Lung (tissue), 11 donors: ENCODE measurements at regions not wholly inside any gene's neighbourhood (a gene's known extent, or its start where the extent isn't known, plus 50 kb on each side); places are given as distances from the start of the nearest gene placed in this dataset.

Source experiments
- ATAC-seq: fragments of 200-7000 bp; cut with Tn5 transposase; one replicate; pipeline ENCODE4 v1.9.1; 2020; ENCODE audit warnings: moderate number of reproducible peaks; ENCODE audit not compliant: insufficient read depth, low FRiP score
- DNase-seq, 3 donors: peaks; one replicate each; pipeline ENCODE4 v3.0.0-alpha.2; 2013 to 2017
- H3K27ac ChIP-seq, 2 donors: one replicate each; pipeline ENCODE4 v1.5.1; 2013; ENCODE audit warnings: mild to moderate bottlenecking in 2 of 2, moderate library complexity in 2 of 2, control low read depth in 1 of 2, inconsistent platforms in 1 of 2, low read depth in 1 of 2, low read length in 1 of 2
- H3K27me3 ChIP-seq, 3 donors: one replicate each; pipeline ENCODE4 v1.5.1; 2013; ENCODE audit warnings: low read length in 2 of 3; ENCODE audit not compliant: control insufficient read depth in 3 of 3, insufficient read depth in 3 of 3
- H3K36me3 ChIP-seq, 4 donors: one replicate each; pipeline ENCODE4 v1.5.1; 2013; ENCODE audit warnings: low read length in 4 of 4, mild to moderate bottlenecking in 1 of 4, moderate library complexity in 1 of 4; ENCODE audit not compliant: control insufficient read depth in 4 of 4, insufficient read depth in 4 of 4
- H3K4me1 ChIP-seq, 5 donors: one replicate each; pipeline ENCODE4 v1.5.1; 2013; ENCODE audit warnings: low read length in 5 of 5, mild to moderate bottlenecking in 2 of 5, moderate library complexity in 1 of 5; ENCODE audit not compliant: control insufficient read depth in 5 of 5, insufficient read depth in 5 of 5
- H3K4me3 ChIP-seq: one replicate; pipeline ENCODE4 v1.5.1; 2013; ENCODE audit warnings: mild to moderate bottlenecking, control low read depth, moderate library complexity
- H3K9ac ChIP-seq, 2 donors: one replicate each; pipeline ENCODE4 v1.5.1; 2013; ENCODE audit warnings: low read length in 2 of 2, control low read depth in 1 of 2; ENCODE audit not compliant: insufficient read depth in 1 of 2
- H3K9me3 ChIP-seq, 4 donors: one replicate each; pipeline ENCODE4 v1.5.1; 2013; ENCODE audit warnings: low read length in 3 of 4, mild to moderate bottlenecking in 1 of 4, moderate library complexity in 1 of 4; ENCODE audit not compliant: control insufficient read depth in 4 of 4, insufficient read depth in 3 of 4
- WGBS, 2 donors: extraction: QIAGEN DNeasy Blood & Tissue Kit; methylation state at CpG; one replicate each; pipeline ENCODE4 v1.1.7; 2013; 5-methylcytosine and 5-hydroxymethylcytosine counted together
- TF ChIP-seq, protein P1 (sequence below): IDR thresholded peaks from 2 replicates; pipeline ENCODE4 v1.5.1; 2012; ENCODE audit warnings: mild to moderate bottlenecking; ENCODE audit errors: control extremely low read depth, extremely low read depth
- donor health status: control.
- donor health status: control.
- donor health status: Bipolar disorder and iron deficiency.
- donor health status: healthy.
- donor health status: DM: yes; HTN: yes; CAD: no.

- no peak overlapping the region for H3K4me3 ChIP-seq
- no peaks in the 10 kb centered on the region for H3K36me3 ChIP-seq
- no peaks in the 10 kb centered on the region for H3K9me3 ChIP-seq
- TF ChIP-seq, protein P1, sequence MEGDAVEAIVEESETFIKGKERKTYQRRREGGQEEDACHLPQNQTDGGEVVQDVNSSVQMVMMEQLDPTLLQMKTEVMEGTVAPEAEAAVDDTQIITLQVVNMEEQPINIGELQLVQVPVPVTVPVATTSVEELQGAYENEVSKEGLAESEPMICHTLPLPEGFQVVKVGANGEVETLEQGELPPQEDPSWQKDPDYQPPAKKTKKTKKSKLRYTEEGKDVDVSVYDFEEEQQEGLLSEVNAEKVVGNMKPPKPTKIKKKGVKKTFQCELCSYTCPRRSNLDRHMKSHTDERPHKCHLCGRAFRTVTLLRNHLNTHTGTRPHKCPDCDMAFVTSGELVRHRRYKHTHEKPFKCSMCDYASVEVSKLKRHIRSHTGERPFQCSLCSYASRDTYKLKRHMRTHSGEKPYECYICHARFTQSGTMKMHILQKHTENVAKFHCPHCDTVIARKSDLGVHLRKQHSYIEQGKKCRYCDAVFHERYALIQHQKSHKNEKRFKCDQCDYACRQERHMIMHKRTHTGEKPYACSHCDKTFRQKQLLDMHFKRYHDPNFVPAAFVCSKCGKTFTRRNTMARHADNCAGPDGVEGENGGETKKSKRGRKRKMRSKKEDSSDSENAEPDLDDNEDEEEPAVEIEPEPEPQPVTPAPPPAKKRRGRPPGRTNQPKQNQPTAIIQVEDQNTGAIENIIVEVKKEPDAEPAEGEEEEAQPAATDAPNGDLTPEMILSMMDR: no peak
- no peaks in the 10 kb centered on the region for H3K27me3 ChIP-seq
- H3K27ac ChIP-seq: no peak overlapping the region
- no peaks in the 10 kb centered on the region for H3K4me1 ChIP-seq
- 65 to 83% methylated on average over 8 of the region's 8 CpGs for WGBS, 2 donors
- H3K9ac ChIP-seq: no peak overlapping the region
- ATAC-seq (no peak), DNase-seq (no peak)
Observed at GRCh38 chr10:93211991-93212390, 138.3 kb downstream of the CYP26A1 start.

DNA sequence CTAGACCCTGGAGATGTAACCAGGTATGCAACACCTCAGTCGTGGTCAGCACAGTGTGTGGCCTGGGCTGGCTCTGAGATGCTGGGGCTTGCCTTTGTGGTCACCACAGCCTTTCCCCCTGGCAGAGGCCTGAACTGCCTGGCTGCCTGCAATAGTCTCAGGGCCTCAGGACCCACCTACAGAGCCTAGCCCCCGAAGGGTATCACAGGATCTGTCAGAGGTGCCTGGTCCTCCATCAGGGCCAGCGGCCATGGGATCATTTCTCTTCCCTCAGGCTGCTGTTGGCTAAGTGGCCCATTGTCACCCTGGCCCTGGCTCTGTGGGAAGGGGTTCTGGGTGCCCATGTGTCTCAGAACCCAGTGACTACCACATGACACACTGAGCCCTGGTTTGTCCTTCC lies 141.6 kb downstream of the CYP26A1 start:
- ATAC-seq (no peak), DNase-seq (no peak)
- Histone ChIP-seq H3K27me3 (no peaks in the 10 kb centered on the region), H3K27ac (no peak overlapping the region), H3K9ac (no peak overlapping the region), H3K4me1 (peaks cover 0 to 4% (median 0%) of the 10 kb centered on the region in 5 donors), H3K4me3 (no peak overlapping the region), H3K9me3 (no peaks in the 10 kb centered on the region), H3K36me3 (no peaks in the 10 kb centered on the region)
- TF ChIP-seq, protein P1: no peak
- WGBS, 2 donors: 76 to 100% methylated on average over 3 of the region's 3 CpGs

DNA sequence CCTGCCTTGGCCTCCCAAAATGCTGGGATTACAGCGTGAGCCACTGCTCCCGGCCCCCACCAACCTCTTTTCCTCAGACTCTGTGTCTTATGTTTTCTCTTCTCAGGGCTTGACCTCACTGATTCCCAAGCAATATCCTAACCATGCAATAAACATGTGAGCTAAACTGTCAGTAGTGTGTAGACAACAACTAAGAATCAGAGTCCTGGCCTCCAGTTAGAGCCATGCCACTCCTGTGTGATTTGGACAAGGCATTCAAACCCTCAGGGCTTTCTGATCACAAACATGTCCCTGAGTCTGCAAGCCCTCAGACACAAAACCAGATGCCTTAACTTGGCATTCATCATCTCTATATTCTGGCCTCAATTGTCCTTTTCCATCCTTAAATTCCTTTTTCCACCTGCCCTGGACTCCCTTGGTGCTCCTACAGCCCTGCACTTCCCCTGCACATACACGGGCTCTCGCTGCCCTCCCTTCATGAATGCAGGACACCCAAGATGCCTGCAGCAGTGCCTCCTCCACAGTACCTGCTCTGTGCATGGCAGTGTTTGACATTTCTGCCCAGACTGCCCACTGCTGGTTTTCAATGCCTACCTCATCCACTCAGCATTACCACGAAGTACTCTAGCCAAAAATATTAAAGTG lies 142.8 kb downstream of the CYP26A1 start:
- Histone ChIP-seq H3K4me3 (no peak overlapping the region), H3K36me3 (no peaks in the 10 kb centered on the region), H3K9me3 (no peaks in the 10 kb centered on the region), H3K4me1 (peaks cover 0 to 4% (median 0%) of the 10 kb centered on the region in 5 donors), H3K27me3 (no peaks in the 10 kb centered on the region), H3K27ac (no peak overlapping the region), H3K9ac (no peak overlapping the region)
- no peak for DNase-seq
- 89 to 92% methylated on average over 5 of the region's 5 CpGs for WGBS, 2 donors
- TF ChIP-seq, protein P1: no peak
- ATAC-seq: no peak

DNA sequence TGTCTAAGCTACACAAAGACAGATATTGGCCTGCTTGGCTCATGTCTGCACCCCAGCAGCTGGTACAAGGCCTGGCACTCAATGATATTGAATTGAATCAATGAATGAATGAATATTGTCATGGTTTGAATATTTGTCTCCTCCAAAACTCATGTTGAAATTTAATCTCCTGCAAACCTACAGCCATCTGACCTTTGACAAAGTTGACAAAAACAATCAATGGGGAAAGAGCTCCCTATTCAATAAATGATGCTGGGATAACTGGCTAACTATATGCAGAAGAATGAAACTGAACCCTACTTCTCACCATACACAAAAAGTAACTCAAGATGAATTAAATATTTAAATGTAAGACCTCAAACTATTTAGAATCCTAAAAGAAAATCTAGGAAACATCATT lies 144.7 kb downstream of the CYP26A1 start:
- no peak for ATAC-seq
- no peaks in the 10 kb centered on the region for H3K9me3 ChIP-seq
- H3K27me3 ChIP-seq: no peaks in the 10 kb centered on the region
- no peak overlapping the region for H3K9ac ChIP-seq
- TF ChIP-seq, protein P1: no peak
- H3K4me1 ChIP-seq: peaks cover 0 to 4% (median 0%) of the 10 kb centered on the region in 5 donors
- no peak overlapping the region for H3K27ac ChIP-seq
- no peak overlapping the region for H3K4me3 ChIP-seq
- no peaks in the 10 kb centered on the region for H3K36me3 ChIP-seq
- DNase-seq: no peak
